Stimulated activated CD4-positive, alpha-beta T cell treated with anti-CD3 and anti-CD28 coated beads, TNF-alpha, amount 100 ng/mL, for 4 hours (primary cell): ENCODE measurements at regions not wholly inside any gene's neighbourhood (a gene's known extent, or its start where the extent isn't known, plus 50 kb on each side); places are given as distances from the start of the nearest gene placed in this dataset.

Source experiments
- DNase-seq, 3 experiments: peaks; one replicate each; pipeline ENCODE4 v3.0.0-alpha.2; 2020; ENCODE audit warnings: low read depth in 3 of 3

DNA sequence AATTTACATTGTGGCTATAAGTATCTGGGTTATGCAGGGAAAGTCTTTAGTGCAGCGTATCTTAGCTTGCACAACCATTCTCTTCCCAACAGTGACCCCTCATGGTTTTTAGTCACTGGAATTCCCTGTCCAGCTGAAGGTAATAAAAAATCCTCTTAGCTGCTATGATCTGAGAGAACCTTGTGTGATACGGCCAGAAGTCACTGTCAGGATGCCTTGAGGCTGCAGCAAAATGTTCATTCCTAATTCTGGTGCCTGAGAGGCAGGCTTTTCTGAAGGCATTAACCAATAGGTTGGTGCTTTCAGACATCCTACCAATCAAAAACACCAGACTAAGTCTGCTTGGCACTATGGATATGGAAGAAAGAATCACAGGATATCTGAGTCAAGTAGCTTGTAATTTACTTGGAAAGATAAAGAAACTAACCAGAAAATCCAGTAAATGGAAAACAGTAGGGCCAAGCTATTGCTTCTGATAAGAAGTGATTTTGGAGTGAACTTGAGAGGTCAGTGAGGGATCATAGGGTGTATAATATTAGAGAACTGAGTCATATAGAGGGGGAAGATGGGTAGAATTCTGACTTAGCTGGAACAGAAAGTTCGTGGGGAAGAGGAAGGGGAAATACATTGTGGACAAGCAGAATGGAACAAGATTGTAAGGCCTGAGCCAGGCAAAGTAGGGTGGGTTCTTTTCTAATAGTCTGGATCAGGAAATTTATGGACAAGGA, 89.0 kb upstream of the SLC14A2 start:
- no peak for DNase-seq

DNA sequence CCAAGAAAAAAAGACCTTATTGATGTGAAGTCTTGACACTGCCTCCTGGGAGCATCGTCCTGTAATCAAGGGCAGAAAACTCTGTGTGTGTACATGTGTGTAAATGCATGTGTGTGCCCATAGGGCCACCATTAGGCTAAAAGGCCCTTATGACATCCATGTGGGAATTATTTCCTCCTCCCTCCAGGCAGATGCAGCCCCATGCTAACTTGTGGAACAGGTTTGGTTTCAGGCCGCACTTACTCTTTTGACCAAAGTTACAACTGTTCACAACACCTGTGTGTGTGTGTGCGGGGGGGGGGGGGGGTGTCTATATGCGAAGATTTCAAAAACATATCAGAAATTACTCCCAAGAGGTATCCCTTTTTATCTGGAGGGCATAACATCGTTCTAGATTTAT, 87.4 kb upstream of the SLC14A2 start:
- no peak for DNase-seq

DNA sequence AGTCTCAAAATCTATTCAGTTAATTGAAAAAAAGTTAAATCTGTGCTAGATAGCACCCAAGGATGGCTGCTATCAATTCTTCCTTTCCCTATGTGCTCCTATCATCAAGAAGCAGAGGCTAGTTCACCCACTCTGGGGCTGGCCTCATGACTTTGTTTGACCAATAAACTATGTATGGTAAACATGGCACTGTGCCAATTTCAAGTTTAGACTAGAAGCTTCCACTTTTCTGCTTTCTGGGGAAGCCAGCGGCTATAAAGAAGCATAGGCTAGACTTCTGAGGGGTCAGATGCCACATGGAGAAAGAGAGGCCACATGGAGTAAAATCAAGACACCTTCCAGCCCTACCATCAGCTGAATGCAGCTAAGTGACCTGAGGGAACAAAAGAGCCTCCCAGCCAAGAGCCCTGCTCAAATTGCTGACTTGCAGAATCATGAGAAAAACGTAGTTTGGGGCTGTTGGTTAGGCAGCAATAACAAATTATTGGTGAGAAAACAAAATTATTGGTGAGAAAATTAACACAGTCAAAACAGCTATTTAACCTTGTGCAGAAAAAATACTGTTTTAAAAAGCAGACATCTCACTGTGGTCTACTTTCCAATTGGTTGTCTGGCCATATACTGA, 86.5 kb upstream of the SLC14A2 start:
- DNase-seq, result no peak

GRCh38 chr18:45538444-45538843, 76.8 kb upstream of the SLC14A2 start:
- DNase-seq, result no peak

- DNase-seq, result no peak
Measured at GRCh38 chr18:45539491-45539891, 75.8 kb upstream of the SLC14A2 start.

- DNase-seq, result no peak
Measured at GRCh38 chr18:45540125-45540524, 75.2 kb upstream of the SLC14A2 start.

- DNase-seq, result no peak
Measured at GRCh38 chr18:45541421-45541820, 73.9 kb upstream of the SLC14A2 start.

GRCh38 chr18:45542043-45542442, 73.2 kb upstream of the SLC14A2 start:
- no peak for DNase-seq

GRCh38 chr18:45547910-45548309, 67.4 kb upstream of the SLC14A2 start:
- DNase-seq, result no peak

- DNase-seq, result no peak
Measured at GRCh38 chr18:45548614-45549013, 66.7 kb upstream of the SLC14A2 start.

GRCh38 chr18:45549290-45549689, 66.0 kb upstream of the SLC14A2 start:
- no peak for DNase-seq

DNA sequence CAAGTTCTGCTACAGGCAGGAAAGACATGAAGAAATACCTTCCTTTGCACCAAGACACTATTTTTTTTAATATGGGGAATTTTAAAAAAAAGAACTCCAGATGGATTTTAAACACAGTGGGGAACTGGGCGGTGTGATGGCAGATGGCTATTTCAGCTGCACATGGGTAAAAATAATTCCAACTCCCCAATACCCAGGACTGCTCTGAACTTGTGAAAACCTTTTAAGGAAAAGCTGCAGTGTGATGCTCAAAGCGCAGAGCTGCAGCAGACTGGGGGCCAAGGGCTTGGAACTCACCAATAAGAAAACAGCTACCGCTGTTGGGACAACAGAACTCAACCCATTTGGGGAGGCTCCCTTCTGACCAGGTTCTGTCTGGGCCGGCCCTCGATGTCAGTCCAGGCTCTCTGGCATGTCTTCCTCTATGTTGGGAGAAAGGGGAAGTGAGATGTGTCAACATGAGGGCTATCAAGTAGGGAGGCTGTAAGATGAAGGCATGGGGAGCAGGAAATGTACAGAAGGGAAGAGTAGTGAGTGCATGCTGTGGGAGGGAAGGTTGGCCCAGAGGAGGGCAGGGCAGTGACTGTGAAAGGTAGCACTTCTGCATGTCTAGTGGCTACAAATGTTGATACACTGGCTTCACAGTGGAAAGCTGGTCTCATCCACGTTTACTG, 64.0 kb upstream of the SLC14A2 start:
- DNase-seq, result no peak

GRCh38 chr18:45553723-45554388, 61.4 kb upstream of the SLC14A2 start:
- DNase-seq, result no peak

- DNase-seq, result no peak
Measured at GRCh38 chr18:45554389-45554737, 60.9 kb upstream of the SLC14A2 start.

GRCh38 chr18:45556222-45556621, 59.1 kb upstream of the SLC14A2 start:
- no peak for DNase-seq

DNA sequence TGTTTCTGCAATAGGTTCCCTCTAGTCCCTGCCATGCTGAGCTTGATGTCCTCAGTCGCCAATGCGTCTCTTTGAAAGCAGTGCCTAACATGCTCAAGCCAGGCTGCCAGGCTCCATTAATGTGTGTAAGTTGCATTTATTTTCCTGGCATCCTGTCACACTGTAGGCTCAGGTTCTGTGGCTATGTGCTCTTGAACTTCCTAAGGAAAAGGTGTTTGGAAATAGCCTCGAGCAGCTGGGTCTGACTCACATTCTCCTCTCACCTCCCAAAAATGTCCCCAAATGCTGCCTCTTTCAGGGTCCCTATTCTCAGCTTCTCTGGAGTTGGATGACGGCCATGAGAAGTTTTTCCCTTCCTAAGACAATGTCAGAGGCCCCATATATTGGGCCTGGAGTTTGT, 58.0 kb upstream of the SLC14A2 start:
- no peak for DNase-seq

- no peak for DNase-seq
Measured at GRCh38 chr18:45557779-45558178, 57.5 kb upstream of the SLC14A2 start.

GRCh38 chr18:45559258-45559657, 56.0 kb upstream of the SLC14A2 start:
- DNase-seq, result no peak

DNA sequence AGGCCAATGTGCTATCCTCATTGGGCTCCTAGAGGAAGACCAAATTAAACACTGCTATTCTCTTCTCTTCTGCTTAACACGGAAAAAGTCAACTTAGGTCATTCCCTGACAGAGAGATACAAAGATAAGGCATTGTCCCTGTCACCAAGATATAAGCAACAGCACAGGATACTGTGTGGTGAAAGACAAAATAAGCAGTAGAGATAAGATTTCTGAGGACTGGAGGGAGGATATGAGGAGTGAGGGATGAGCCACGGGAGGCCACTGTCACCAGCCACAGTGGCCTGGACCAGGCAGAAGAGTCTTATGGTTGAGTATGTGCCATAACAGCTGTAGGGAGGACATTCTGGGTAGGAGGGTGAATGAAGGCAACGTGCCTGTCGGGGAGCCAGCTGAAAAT, 54.4 kb upstream of the SLC14A2 start:
- no peak for DNase-seq

- no peak for DNase-seq
Measured at GRCh38 chr18:45562567-45563479, 52.5 kb upstream of the SLC14A2 start.

DNA sequence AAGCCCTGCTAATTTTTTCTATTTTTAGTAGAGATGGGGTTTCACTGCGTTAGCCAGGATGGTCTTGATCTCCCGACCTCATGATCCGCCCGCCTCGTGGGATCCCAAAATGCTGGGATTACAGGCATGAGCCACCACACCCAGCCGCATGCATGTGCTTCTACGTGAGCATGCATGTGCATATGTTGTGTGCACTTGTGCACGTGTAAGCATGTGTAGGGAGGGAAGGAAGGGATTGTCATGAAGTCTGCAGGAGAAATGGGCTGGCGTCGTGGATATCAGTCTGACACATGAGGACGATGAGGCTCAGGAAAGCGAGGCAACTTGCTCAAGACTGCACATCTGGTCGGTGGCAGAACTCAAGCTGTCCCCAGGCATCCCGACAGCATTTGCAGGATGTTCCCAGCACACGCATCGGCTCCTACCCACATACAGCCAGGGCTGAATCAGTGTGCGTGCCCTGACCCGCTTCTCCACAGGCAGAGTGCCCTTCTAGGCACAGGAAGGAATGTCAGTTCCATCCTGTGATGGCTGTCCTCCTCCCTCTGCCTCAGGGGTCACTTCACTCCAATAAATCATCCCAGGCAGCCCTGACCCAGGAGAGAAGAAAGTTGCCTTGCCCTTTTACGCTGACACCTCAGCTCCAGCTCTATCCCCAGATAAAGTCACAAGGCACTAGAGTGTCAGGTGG, 49.9 kb upstream of the SLC14A2 start:
- no peak for DNase-seq
